ENCODE measurements at regions not wholly inside any gene's neighbourhood (a gene's known extent, or its start where the extent isn't known, plus 50 kb on each side); places are given as distances from the start of the nearest gene placed in this dataset.

DNA sequence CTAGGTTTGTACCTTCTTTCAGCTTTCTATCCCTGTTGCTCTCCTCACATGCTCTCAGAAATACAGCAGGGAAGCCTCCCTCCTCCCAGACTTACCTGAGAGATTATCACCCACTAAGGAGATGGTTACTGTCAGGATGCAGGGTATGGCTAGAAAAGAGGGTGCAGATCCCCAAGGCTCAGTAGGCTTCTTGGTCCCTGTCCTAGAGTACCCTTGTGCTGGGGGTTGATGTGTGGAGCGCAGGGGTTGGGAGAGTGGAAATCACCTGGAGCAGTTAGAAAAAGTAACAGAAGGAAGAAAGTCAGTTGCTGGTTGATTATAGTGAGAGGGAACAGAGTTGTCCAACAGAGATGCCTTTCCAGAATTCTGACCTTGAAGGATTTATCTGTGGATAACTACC is 80.2 kb downstream of the CNGA2 start:
- H3K4me3 ChIP-seq (ENCODE audit: low read depth in 2 of 2, low read length in 2 of 2), result no peak overlapping the region
- no TSS peak for BruUV-seq (replicated peaks)
- TF ChIP-seq TCF7L2 (IDR thresholded peaks at IDR 0.05; ENCODE audit: low read depth, low read length) (no peak), POLR2AphosphoS5 (IDR thresholded peaks at IDR 0.05; ENCODE audit: low read depth, low read length) (no peak), SIN3A (IDR thresholded peaks at IDR 0.05; ENCODE audit: borderline replicate concordance, insufficient read depth, low read depth, low read length) (no peak), CTCF (IDR thresholded peaks at IDR 0.05) (no peak)
- TF ChIP-seq, protein P1, sequence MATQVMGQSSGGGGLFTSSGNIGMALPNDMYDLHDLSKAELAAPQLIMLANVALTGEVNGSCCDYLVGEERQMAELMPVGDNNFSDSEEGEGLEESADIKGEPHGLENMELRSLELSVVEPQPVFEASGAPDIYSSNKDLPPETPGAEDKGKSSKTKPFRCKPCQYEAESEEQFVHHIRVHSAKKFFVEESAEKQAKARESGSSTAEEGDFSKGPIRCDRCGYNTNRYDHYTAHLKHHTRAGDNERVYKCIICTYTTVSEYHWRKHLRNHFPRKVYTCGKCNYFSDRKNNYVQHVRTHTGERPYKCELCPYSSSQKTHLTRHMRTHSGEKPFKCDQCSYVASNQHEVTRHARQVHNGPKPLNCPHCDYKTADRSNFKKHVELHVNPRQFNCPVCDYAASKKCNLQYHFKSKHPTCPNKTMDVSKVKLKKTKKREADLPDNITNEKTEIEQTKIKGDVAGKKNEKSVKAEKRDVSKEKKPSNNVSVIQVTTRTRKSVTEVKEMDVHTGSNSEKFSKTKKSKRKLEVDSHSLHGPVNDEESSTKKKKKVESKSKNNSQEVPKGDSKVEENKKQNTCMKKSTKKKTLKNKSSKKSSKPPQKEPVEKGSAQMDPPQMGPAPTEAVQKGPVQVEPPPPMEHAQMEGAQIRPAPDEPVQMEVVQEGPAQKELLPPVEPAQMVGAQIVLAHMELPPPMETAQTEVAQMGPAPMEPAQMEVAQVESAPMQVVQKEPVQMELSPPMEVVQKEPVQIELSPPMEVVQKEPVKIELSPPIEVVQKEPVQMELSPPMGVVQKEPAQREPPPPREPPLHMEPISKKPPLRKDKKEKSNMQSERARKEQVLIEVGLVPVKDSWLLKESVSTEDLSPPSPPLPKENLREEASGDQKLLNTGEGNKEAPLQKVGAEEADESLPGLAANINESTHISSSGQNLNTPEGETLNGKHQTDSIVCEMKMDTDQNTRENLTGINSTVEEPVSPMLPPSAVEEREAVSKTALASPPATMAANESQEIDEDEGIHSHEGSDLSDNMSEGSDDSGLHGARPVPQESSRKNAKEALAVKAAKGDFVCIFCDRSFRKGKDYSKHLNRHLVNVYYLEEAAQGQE (IDR thresholded peaks at IDR 0.05; ENCODE audit: insufficient read depth in 1 of 2, low read depth in 2 of 2, low read length in 1 of 2), result no peak
- CTCF ChIA-PET, result no interaction called here
- no peaks in the 10 kb centered on the region for H3K36me3 ChIP-seq (ENCODE audit: control insufficient read depth, insufficient read depth, low read length)
- no peaks in the 10 kb centered on the region for H3K9me3 ChIP-seq (ENCODE audit: control insufficient read depth, insufficient read depth, low read depth, low read length)
- intact Hi-C loops (cut with micrococcal nuclease; ENCODE audit: unreplicated experiment) (no loop called here), in situ Hi-C loops (cut with HindIII; ENCODE audit: low pct_unique_long_range_greater_than_20kb, low sequenced_read_pairs) (no loop called here)
- DNase-seq (ENCODE audit: low read depth, low spot score) (no peak), ATAC-seq (no peak)
- no peaks in the 10 kb centered on the region for H3K4me1 ChIP-seq (ENCODE audit: control insufficient read depth, insufficient read depth, low read length)
- H3K27ac ChIP-seq (ENCODE audit: low read length), result no peak overlapping the region
- H3K27me3 ChIP-seq (ENCODE audit: control insufficient read depth, insufficient read depth, low read length), result no peaks in the 10 kb centered on the region
- POLR2A ChIA-PET, result no interaction called here

- ATAC-seq (no peak), DNase-seq (ENCODE audit: low read depth, low spot score) (no peak)
- Histone ChIP-seq H3K4me3 (ENCODE audit: low read depth in 2 of 2, low read length in 2 of 2) (no peak overlapping the region), H3K9me3 (ENCODE audit: control insufficient read depth, insufficient read depth, low read depth, low read length) (no peaks in the 10 kb centered on the region), H3K36me3 (ENCODE audit: control insufficient read depth, insufficient read depth, low read length) (no peaks in the 10 kb centered on the region), H3K27me3 (ENCODE audit: control insufficient read depth, insufficient read depth, low read length) (no peaks in the 10 kb centered on the region), H3K27ac (ENCODE audit: low read length) (no peak overlapping the region), H3K4me1 (ENCODE audit: control insufficient read depth, insufficient read depth, low read length) (no peaks in the 10 kb centered on the region)
- intact Hi-C loops (cut with micrococcal nuclease; ENCODE audit: unreplicated experiment) (no loop called here), in situ Hi-C loops (cut with HindIII; ENCODE audit: low pct_unique_long_range_greater_than_20kb, low sequenced_read_pairs) (no loop called here)
- ChIA-PET CTCF (no interaction called here), POLR2A (no interaction called here)
- TF ChIP-seq POLR2AphosphoS5 (IDR thresholded peaks at IDR 0.05; ENCODE audit: low read depth, low read length), result no peak
- TF ChIP-seq, protein P1 (IDR thresholded peaks at IDR 0.05; ENCODE audit: insufficient read depth in 1 of 2, low read depth in 2 of 2, low read length in 1 of 2), result no peak
- TF ChIP-seq SIN3A (IDR thresholded peaks at IDR 0.05; ENCODE audit: borderline replicate concordance, insufficient read depth, low read depth, low read length), result no peak
- no peak for TF ChIP-seq TCF7L2 (IDR thresholded peaks at IDR 0.05; ENCODE audit: low read depth, low read length)
- no peak for TF ChIP-seq CTCF (IDR thresholded peaks at IDR 0.05)
- no TSS peak for BruUV-seq (replicated peaks)
These were observed 80.9 kb downstream of the CNGA2 start for GRCh38 chrX:151815398-151815797.
